ENCODE measurements at regions not wholly inside any gene's neighbourhood (a gene's known extent, or its start where the extent isn't known, plus 50 kb on each side); places are given as distances from the start of the nearest gene placed in this dataset.
"Not testable (repeated sequence)": the region's sequence is repeated elsewhere in the genome, so short reads cannot be mapped to it uniquely, and the experiment has no call there.

GRCh38 chr11:34762625-34763024, 141.7 kb downstream of the EHF start:
- not testable (repeated sequence) for H3K4me1 Mint-ChIP-seq; ATAC-seq (ENCODE audit: low read depth in 2 of 2); H3K4me3 Mint-ChIP-seq; H3K27ac Mint-ChIP-seq; H3K27me3 Mint-ChIP-seq; H3K36me3 Mint-ChIP-seq; DNase-seq
- H3K9me3 Mint-ChIP-seq: peaks cover 5 to 46% (median 14%) of the 10 kb centered on the region in 7 donors

GRCh38 chr11:34758262-34758661, 137.4 kb downstream of the EHF start:
- Mint-ChIP-seq H3K4me1 (no peaks in the 10 kb centered on the region), H3K9me3 (peaks cover 0 to 13% (median 3%) of the 10 kb centered on the region in 7 donors), H3K4me3 (no peak overlapping the region), H3K27me3 (peaks cover 0 to 8% (median 7%) of the 10 kb centered on the region in 3 donors), H3K36me3 (no peaks in the 10 kb centered on the region), H3K27ac (no peak overlapping the region)
- DNase-seq: no peak
- no peak for ATAC-seq (ENCODE audit: low read depth in 2 of 2)

GRCh38 chr11:34757026-34757451, 136.1 kb downstream of the EHF start:
- Mint-ChIP-seq H3K4me3 (no peak overlapping the region), H3K9me3 (peaks cover 0 to 10% (median 1%) of the 10 kb centered on the region in 7 donors), H3K36me3 (no peaks in the 10 kb centered on the region), H3K4me1 (no peaks in the 10 kb centered on the region), H3K27ac (no peak overlapping the region), H3K27me3 (peaks cover 0 to 8% (median 7%) of the 10 kb centered on the region in 3 donors)
- no peak for DNase-seq
- ATAC-seq (ENCODE audit: low read depth in 2 of 2): no peak

GRCh38 chr11:34756591-34756990, 135.7 kb downstream of the EHF start:
- Mint-ChIP-seq H3K4me1 (no peaks in the 10 kb centered on the region), H3K9me3 (peaks cover 0 to 10% (median 0%) of the 10 kb centered on the region in 7 donors), H3K36me3 (no peaks in the 10 kb centered on the region), H3K27me3 (peaks cover 3 to 8% (median 7%) of the 10 kb centered on the region in 3 donors), H3K27ac (no peak overlapping the region), H3K4me3 (no peak overlapping the region)
- ATAC-seq (ENCODE audit: low read depth in 2 of 2) (no peak), DNase-seq (no peak)

GRCh38 chr11:34755671-34756070, 134.8 kb downstream of the EHF start:
- peaks cover 5 to 8% (median 7%) of the 10 kb centered on the region in 3 donors for H3K27me3 Mint-ChIP-seq
- H3K27ac Mint-ChIP-seq: no peak overlapping the region
- H3K4me1 Mint-ChIP-seq: no peaks in the 10 kb centered on the region
- H3K36me3 Mint-ChIP-seq: no peaks in the 10 kb centered on the region
- no peak for DNase-seq
- H3K4me3 Mint-ChIP-seq: no peak overlapping the region
- ATAC-seq (ENCODE audit: low read depth in 2 of 2): no peak
- peaks cover 0 to 10% (median 0%) of the 10 kb centered on the region in 7 donors for H3K9me3 Mint-ChIP-seq

- DNase-seq: no peak
- H3K36me3 Mint-ChIP-seq: no peaks in the 10 kb centered on the region
- H3K4me1 Mint-ChIP-seq: no peaks in the 10 kb centered on the region
- H3K27me3 Mint-ChIP-seq: peaks cover 8 to 19% (median 11%) of the 10 kb centered on the region in 3 donors
- no peak for ATAC-seq (ENCODE audit: low read depth in 2 of 2)
- H3K4me3 Mint-ChIP-seq: no peak overlapping the region
- H3K27ac Mint-ChIP-seq: no peak overlapping the region
- peaks cover 0 to 2% (median 0%) of the 10 kb centered on the region in 7 donors for H3K9me3 Mint-ChIP-seq
Observed at GRCh38 chr11:34754171-34754823, 133.4 kb downstream of the EHF start.

GRCh38 chr11:34750692-34751405, 130.0 kb downstream of the EHF start:
- DNase-seq: no peak
- Mint-ChIP-seq H3K4me1 (no peaks in the 10 kb centered on the region), H3K27me3 (peaks cover 8 to 16% (median 11%) of the 10 kb centered on the region in 3 donors), H3K9me3 (no peaks in the 10 kb centered on the region), H3K4me3 (no peak overlapping the region), H3K27ac (no peak overlapping the region), H3K36me3 (no peaks in the 10 kb centered on the region)
- ATAC-seq (ENCODE audit: low read depth in 2 of 2): no peak

- Mint-ChIP-seq H3K4me1 (no peaks in the 10 kb centered on the region), H3K27me3 (peaks cover 0 to 16% (median 11%) of the 10 kb centered on the region in 3 donors), H3K9me3 (no peaks in the 10 kb centered on the region), H3K36me3 (no peaks in the 10 kb centered on the region), H3K27ac (no peak overlapping the region), H3K4me3 (no peak overlapping the region)
- no peak for DNase-seq
- ATAC-seq (ENCODE audit: low read depth in 2 of 2): no peak
Observed at GRCh38 chr11:34749666-34750659, 129.1 kb downstream of the EHF start.

- peaks cover 0 to 16% (median 11%) of the 10 kb centered on the region in 3 donors for H3K27me3 Mint-ChIP-seq
- no peak overlapping the region for H3K4me3 Mint-ChIP-seq
- no peak for DNase-seq
- no peaks in the 10 kb centered on the region for H3K4me1 Mint-ChIP-seq
- no peaks in the 10 kb centered on the region for H3K9me3 Mint-ChIP-seq
- no peaks in the 10 kb centered on the region for H3K36me3 Mint-ChIP-seq
- no peak overlapping the region for H3K27ac Mint-ChIP-seq
- ATAC-seq (ENCODE audit: low read depth in 2 of 2): no peak
Observed at GRCh38 chr11:34748036-34748435, 127.1 kb downstream of the EHF start.

GRCh38 chr11:34747251-34747650, 126.4 kb downstream of the EHF start:
- Mint-ChIP-seq H3K36me3 (no peaks in the 10 kb centered on the region), H3K9me3 (no peaks in the 10 kb centered on the region), H3K4me1 (no peaks in the 10 kb centered on the region), H3K4me3 (no peak overlapping the region), H3K27ac (no peak overlapping the region), H3K27me3 (peaks cover 0 to 16% (median 11%) of the 10 kb centered on the region in 3 donors)
- DNase-seq (no peak), ATAC-seq (ENCODE audit: low read depth in 2 of 2) (no peak)

GRCh38 chr11:34745195-34745594, 124.3 kb downstream of the EHF start:
- no peak for ATAC-seq (ENCODE audit: low read depth in 2 of 2)
- H3K36me3 Mint-ChIP-seq: no peaks in the 10 kb centered on the region
- H3K9me3 Mint-ChIP-seq: peaks cover 0 to 4% (median 0%) of the 10 kb centered on the region in 7 donors
- no peak overlapping the region for H3K27ac Mint-ChIP-seq
- DNase-seq: no peak
- H3K27me3 Mint-ChIP-seq: peaks cover 0 to 14% (median 9%) of the 10 kb centered on the region in 3 donors
- no peak overlapping the region for H3K4me3 Mint-ChIP-seq
- no peaks in the 10 kb centered on the region for H3K4me1 Mint-ChIP-seq

GRCh38 chr11:34744511-34744910, 123.6 kb downstream of the EHF start:
- Mint-ChIP-seq H3K4me3 (no peak overlapping the region), H3K9me3 (peaks cover 0 to 4% (median 0%) of the 10 kb centered on the region in 7 donors), H3K4me1 (no peaks in the 10 kb centered on the region), H3K27me3 (peaks cover 0 to 7% (median 7%) of the 10 kb centered on the region in 3 donors), H3K36me3 (no peaks in the 10 kb centered on the region), H3K27ac (no peak overlapping the region)
- ATAC-seq (ENCODE audit: low read depth in 2 of 2) (no peak), DNase-seq (no peak)

- Mint-ChIP-seq H3K36me3 (no peaks in the 10 kb centered on the region), H3K27me3 (peaks cover 4 to 24% (median 17%) of the 10 kb centered on the region in 3 donors)
Observed at GRCh38 chr11:34738237-34738636, 117.3 kb downstream of the EHF start.

More at GRCh38 chr11:34738237-34738636, 117.3 kb downstream of the EHF start:
- H3K27ac Mint-ChIP-seq: no peak overlapping the region
- no peak overlapping the region for H3K4me3 Mint-ChIP-seq
- H3K9me3 Mint-ChIP-seq: peaks cover 0 to 12% (median 1%) of the 10 kb centered on the region in 7 donors
- ATAC-seq (ENCODE audit: low read depth in 2 of 2) (no peak), DNase-seq (no peak)
- H3K4me1 Mint-ChIP-seq: no peaks in the 10 kb centered on the region

All from naive B cell (primary cell).